ENCODE measurements at regions not wholly inside any gene's neighbourhood (a gene's known extent, or its start where the extent isn't known, plus 50 kb on each side); places are given as distances from the start of the nearest gene placed in this dataset.

DNA sequence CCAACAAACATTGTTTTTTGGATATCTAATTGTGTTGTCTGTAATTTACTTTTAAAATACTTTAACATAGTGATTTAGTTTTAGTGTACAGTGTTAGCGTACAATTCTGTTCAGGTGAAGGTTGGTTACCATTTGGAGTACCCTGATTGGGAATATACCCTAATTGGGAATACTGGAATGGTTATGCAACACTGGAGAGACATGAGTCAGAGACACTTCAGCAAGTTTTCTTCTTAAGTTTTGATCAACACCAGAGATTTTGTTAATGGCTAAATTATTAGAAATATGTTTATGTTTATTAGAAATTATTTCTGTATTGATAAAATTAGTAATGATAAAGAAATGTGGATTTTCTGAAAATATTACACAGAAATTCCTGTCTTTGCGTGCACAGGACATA lies 100.3 kb upstream of the NABP1 start:
- no peak overlapping the region for H3K9ac ChIP-seq (ENCODE audit: low read length in 2 of 2)
- no peak overlapping the region for H3K4me3 ChIP-seq (ENCODE audit: low read length in 2 of 2)
- H3K36me3 ChIP-seq (ENCODE audit: control insufficient read depth in 2 of 2, insufficient read depth in 2 of 2, low read length in 2 of 2): no peaks in the 10 kb centered on the region
- H3K4me1 ChIP-seq (ENCODE audit: control insufficient read depth, insufficient read depth, low read length): no peaks in the 10 kb centered on the region
- H3K27me3 ChIP-seq (ENCODE audit: control insufficient read depth in 1 of 2, insufficient read depth in 2 of 2, low read length in 2 of 2): peaks cover 0 to 2% of the 10 kb centered on the region in 2 donors
- H3K9me3 ChIP-seq (ENCODE audit: control insufficient read depth in 2 of 2, low read length in 2 of 2): no peaks in the 10 kb centered on the region
- H3K27ac ChIP-seq (ENCODE audit: low read length): no peak overlapping the region

DNA sequence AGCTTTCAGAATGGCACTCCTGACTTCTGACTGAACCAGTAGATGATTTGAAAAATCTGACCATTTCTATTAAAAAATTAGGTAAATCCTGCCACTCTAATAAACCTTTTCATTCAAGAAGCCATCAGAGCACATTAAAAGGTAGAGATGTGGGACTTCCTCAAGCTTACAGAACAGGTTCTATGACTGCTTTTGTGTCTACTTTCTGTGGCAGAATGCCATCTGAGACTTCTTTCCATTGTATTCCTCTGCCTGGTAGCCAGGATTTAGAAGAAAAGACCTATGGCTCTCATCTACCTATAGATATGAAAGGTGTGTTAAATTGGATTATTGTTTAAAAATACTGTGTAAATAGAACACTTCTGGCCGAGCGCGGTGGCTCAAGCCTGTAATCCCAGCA lies 99.9 kb upstream of the NABP1 start:
- peaks cover 0 to 2% of the 10 kb centered on the region in 2 donors for H3K27me3 ChIP-seq (ENCODE audit: control insufficient read depth in 1 of 2, insufficient read depth in 2 of 2, low read length in 2 of 2)
- no peaks in the 10 kb centered on the region for H3K4me1 ChIP-seq (ENCODE audit: control insufficient read depth, insufficient read depth, low read length)
- no peak overlapping the region for H3K27ac ChIP-seq (ENCODE audit: low read length)
- H3K36me3 ChIP-seq (ENCODE audit: control insufficient read depth in 2 of 2, insufficient read depth in 2 of 2, low read length in 2 of 2): no peaks in the 10 kb centered on the region
- no peak overlapping the region for H3K9ac ChIP-seq (ENCODE audit: low read length in 2 of 2)
- no peaks in the 10 kb centered on the region for H3K9me3 ChIP-seq (ENCODE audit: control insufficient read depth in 2 of 2, low read length in 2 of 2)
- no peak overlapping the region for H3K4me3 ChIP-seq (ENCODE audit: low read length in 2 of 2)

- Histone ChIP-seq H3K4me3 (ENCODE audit: low read length in 2 of 2) (no peak overlapping the region), H3K9ac (ENCODE audit: low read length in 2 of 2) (no peak overlapping the region), H3K27me3 (ENCODE audit: control insufficient read depth in 1 of 2, insufficient read depth in 2 of 2, low read length in 2 of 2) (no peaks in the 10 kb centered on the region), H3K9me3 (ENCODE audit: control insufficient read depth in 2 of 2, low read length in 2 of 2) (no peaks in the 10 kb centered on the region), H3K27ac (ENCODE audit: low read length) (no peak overlapping the region), H3K4me1 (ENCODE audit: control insufficient read depth, insufficient read depth, low read length) (no peaks in the 10 kb centered on the region), H3K36me3 (ENCODE audit: control insufficient read depth in 2 of 2, insufficient read depth in 2 of 2, low read length in 2 of 2) (no peaks in the 10 kb centered on the region)
These were observed 97.4 kb upstream of the NABP1 start for GRCh38 chr2:191580581-191580980.

- H3K9ac ChIP-seq (ENCODE audit: low read length in 2 of 2): no peak overlapping the region
- H3K9me3 ChIP-seq (ENCODE audit: control insufficient read depth in 2 of 2, low read length in 2 of 2): no peaks in the 10 kb centered on the region
- no peak overlapping the region for H3K4me3 ChIP-seq (ENCODE audit: low read length in 2 of 2)
- no peak overlapping the region for H3K27ac ChIP-seq (ENCODE audit: low read length)
- H3K27me3 ChIP-seq (ENCODE audit: control insufficient read depth in 1 of 2, insufficient read depth in 2 of 2, low read length in 2 of 2): no peaks in the 10 kb centered on the region
- H3K36me3 ChIP-seq (ENCODE audit: control insufficient read depth in 2 of 2, insufficient read depth in 2 of 2, low read length in 2 of 2): no peaks in the 10 kb centered on the region
- H3K4me1 ChIP-seq (ENCODE audit: control insufficient read depth, insufficient read depth, low read length): no peaks in the 10 kb centered on the region
These were observed 96.9 kb upstream of the NABP1 start for GRCh38 chr2:191581003-191581402.

- Histone ChIP-seq H3K27ac (ENCODE audit: low read length) (no peak overlapping the region), H3K4me1 (ENCODE audit: control insufficient read depth, insufficient read depth, low read length) (no peaks in the 10 kb centered on the region), H3K9ac (ENCODE audit: low read length in 2 of 2) (no peak overlapping the region), H3K4me3 (ENCODE audit: low read length in 2 of 2) (no peak overlapping the region), H3K27me3 (ENCODE audit: control insufficient read depth in 1 of 2, insufficient read depth in 2 of 2, low read length in 2 of 2) (no peaks in the 10 kb centered on the region), H3K36me3 (ENCODE audit: control insufficient read depth in 2 of 2, insufficient read depth in 2 of 2, low read length in 2 of 2) (no peaks in the 10 kb centered on the region), H3K9me3 (ENCODE audit: control insufficient read depth in 2 of 2, low read length in 2 of 2) (no peaks in the 10 kb centered on the region)
These were observed 95.6 kb upstream of the NABP1 start for GRCh38 chr2:191582355-191582754.

DNA sequence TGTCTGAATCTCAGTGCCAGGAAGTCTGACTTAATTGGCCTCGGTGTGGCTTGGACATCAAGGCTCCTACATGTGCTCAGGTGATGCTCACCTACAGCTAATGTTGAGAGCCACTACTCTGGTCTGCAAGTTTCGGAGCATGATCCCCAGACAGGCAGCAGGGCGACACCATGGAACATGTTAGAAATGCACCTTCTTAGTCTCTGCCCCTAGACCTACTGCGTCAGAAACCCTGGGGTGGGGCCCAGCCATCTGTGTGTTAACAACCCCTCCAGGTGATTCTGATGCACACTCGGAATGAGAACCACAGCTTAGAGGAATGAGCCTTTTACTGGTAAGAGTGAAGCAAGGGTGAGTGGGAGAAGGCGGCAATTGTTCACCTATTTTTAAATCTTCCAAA lies 86.9 kb upstream of the NABP1 start:
- H3K4me3 ChIP-seq (ENCODE audit: low read length in 2 of 2): no peak overlapping the region
- no peak overlapping the region for H3K27ac ChIP-seq (ENCODE audit: low read length)
- H3K9me3 ChIP-seq (ENCODE audit: control insufficient read depth in 2 of 2, low read length in 2 of 2): peaks cover 2 to 5% of the 10 kb centered on the region in 2 donors
- no peaks in the 10 kb centered on the region for H3K27me3 ChIP-seq (ENCODE audit: control insufficient read depth in 1 of 2, insufficient read depth in 2 of 2, low read length in 2 of 2)
- H3K4me1 ChIP-seq (ENCODE audit: control insufficient read depth, insufficient read depth, low read length): no peaks in the 10 kb centered on the region
- no peaks in the 10 kb centered on the region for H3K36me3 ChIP-seq (ENCODE audit: control insufficient read depth in 2 of 2, insufficient read depth in 2 of 2, low read length in 2 of 2)
- no peak overlapping the region for H3K9ac ChIP-seq (ENCODE audit: low read length in 2 of 2)

DNA sequence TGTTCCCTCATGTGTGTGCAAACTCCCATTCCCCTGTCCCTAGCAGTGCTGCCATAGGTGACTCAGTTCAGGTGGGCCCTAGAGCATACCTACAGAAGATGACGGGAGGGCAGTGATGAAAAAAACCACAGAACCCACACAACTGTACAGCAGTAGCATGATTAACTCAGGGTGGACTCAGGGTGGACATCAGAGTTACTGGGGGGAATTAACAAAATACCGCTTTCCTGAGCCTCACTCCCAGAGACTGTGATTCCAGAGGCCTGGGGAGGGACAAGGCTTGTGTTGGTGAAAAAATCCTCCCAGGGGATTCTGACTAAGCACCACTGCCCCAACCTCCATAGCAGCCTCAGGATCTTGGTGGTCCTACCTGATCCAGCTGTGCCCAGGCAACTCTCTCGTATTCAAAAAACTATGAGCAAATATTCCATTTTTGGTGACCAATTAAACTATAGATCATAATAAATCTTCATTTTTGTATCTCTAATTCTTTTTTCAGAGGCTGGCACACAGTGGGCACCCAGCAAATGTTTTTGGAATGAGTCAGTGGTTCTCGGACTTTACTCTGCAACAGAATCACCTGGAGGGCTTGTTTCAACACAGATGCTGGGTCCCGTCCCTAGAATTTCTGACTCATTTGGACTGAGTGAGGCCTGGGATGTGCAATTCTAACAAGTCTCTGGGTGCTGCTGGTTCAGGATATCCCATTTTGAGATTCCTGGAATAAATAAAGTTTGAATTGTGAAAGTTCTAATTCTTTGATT lies 84.1 kb upstream of the NABP1 start:
- H3K36me3 ChIP-seq (ENCODE audit: control insufficient read depth in 2 of 2, insufficient read depth in 2 of 2, low read length in 2 of 2): no peaks in the 10 kb centered on the region
- H3K27me3 ChIP-seq (ENCODE audit: control insufficient read depth in 1 of 2, insufficient read depth in 2 of 2, low read length in 2 of 2): no peaks in the 10 kb centered on the region
- H3K4me3 ChIP-seq (ENCODE audit: low read length in 2 of 2): no peak overlapping the region
- H3K27ac ChIP-seq (ENCODE audit: low read length): no peak overlapping the region
- no peak overlapping the region for H3K9ac ChIP-seq (ENCODE audit: low read length in 2 of 2)
- peaks cover 2 to 5% of the 10 kb centered on the region in 2 donors for H3K9me3 ChIP-seq (ENCODE audit: control insufficient read depth in 2 of 2, low read length in 2 of 2)
- H3K4me1 ChIP-seq (ENCODE audit: control insufficient read depth, insufficient read depth, low read length): no peaks in the 10 kb centered on the region

DNA sequence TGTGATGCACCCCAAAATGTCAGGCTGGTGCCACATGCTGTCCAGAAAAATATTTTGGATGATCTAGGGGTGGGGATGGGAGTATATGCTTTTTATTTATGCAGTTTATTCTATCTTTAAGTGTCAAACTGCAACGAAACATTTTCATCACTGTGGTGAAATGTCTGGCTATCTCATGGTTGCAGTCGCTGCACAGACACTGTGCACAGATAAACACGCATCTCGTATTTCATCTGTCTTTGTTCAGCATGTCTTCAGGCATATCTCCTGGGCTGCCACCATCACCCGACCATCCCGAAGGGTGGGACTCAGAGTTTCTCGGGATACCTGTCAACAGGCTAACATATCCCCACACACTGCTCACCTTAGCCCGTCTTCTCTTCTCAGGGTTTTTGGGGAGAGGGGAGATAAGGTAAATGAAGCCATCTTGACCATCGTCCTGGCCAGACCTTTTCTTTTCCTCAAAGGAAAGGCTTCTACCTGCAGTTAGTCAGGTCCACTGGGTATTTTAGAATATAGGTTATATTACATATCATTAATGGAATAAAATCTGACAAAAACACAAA lies 80.7 kb upstream of the NABP1 start:
- H3K27me3 ChIP-seq (ENCODE audit: control insufficient read depth in 1 of 2, insufficient read depth in 2 of 2, low read length in 2 of 2): no peaks in the 10 kb centered on the region
- no peak overlapping the region for H3K4me3 ChIP-seq (ENCODE audit: low read length in 2 of 2)
- H3K9me3 ChIP-seq (ENCODE audit: control insufficient read depth in 2 of 2, low read length in 2 of 2): peaks cover 0 to under 1% of the 10 kb centered on the region in 2 donors
- H3K9ac ChIP-seq (ENCODE audit: low read length in 2 of 2): no peak overlapping the region
- H3K4me1 ChIP-seq (ENCODE audit: control insufficient read depth, insufficient read depth, low read length): no peaks in the 10 kb centered on the region
- H3K36me3 ChIP-seq (ENCODE audit: control insufficient read depth in 2 of 2, insufficient read depth in 2 of 2, low read length in 2 of 2): no peaks in the 10 kb centered on the region
- H3K27ac ChIP-seq (ENCODE audit: low read length): no peak overlapping the region

DNA sequence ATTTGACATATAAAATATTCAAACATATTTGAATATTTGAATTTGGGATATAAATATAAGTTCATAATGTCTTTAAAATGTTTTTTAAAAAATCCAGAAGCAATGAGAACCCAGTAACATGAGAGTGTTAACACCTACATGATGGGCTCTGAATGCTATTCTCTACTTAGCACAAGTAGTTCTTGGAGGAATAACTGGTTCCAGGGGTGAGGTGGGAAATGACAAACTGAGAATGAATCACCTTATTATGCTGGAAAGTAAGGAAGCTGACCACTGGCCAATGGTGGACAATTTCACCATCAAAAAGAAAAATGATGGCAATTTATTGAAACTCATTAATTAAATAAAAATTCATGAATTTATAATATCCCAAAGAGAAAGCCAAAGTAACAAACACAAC lies 79.6 kb upstream of the NABP1 start:
- Histone ChIP-seq H3K4me3 (ENCODE audit: low read length in 2 of 2) (no peak overlapping the region), H3K36me3 (ENCODE audit: control insufficient read depth in 2 of 2, insufficient read depth in 2 of 2, low read length in 2 of 2) (no peaks in the 10 kb centered on the region), H3K9me3 (ENCODE audit: control insufficient read depth in 2 of 2, low read length in 2 of 2) (no peaks in the 10 kb centered on the region), H3K27me3 (ENCODE audit: control insufficient read depth in 1 of 2, insufficient read depth in 2 of 2, low read length in 2 of 2) (no peaks in the 10 kb centered on the region), H3K4me1 (ENCODE audit: control insufficient read depth, insufficient read depth, low read length) (no peaks in the 10 kb centered on the region), H3K9ac (ENCODE audit: low read length in 2 of 2) (no peak overlapping the region), H3K27ac (ENCODE audit: low read length) (no peak overlapping the region)

GRCh38 chr2:191601060-191601459 lies 76.9 kb upstream of the NABP1 start:
- Histone ChIP-seq H3K9ac (ENCODE audit: low read length in 2 of 2) (no peak overlapping the region), H3K4me3 (ENCODE audit: low read length in 2 of 2) (no peak overlapping the region), H3K27me3 (ENCODE audit: control insufficient read depth in 1 of 2, insufficient read depth in 2 of 2, low read length in 2 of 2) (no peaks in the 10 kb centered on the region), H3K27ac (ENCODE audit: low read length) (no peak overlapping the region), H3K36me3 (ENCODE audit: control insufficient read depth in 2 of 2, insufficient read depth in 2 of 2, low read length in 2 of 2) (no peaks in the 10 kb centered on the region), H3K9me3 (ENCODE audit: control insufficient read depth in 2 of 2, low read length in 2 of 2) (no peaks in the 10 kb centered on the region), H3K4me1 (ENCODE audit: control insufficient read depth, insufficient read depth, low read length) (no peaks in the 10 kb centered on the region)

GRCh38 chr2:191604154-191604553 lies 73.8 kb upstream of the NABP1 start:
- Histone ChIP-seq H3K9ac (ENCODE audit: low read length in 2 of 2) (no peak overlapping the region), H3K9me3 (ENCODE audit: control insufficient read depth in 2 of 2, low read length in 2 of 2) (no peaks in the 10 kb centered on the region), H3K27ac (ENCODE audit: low read length) (no peak overlapping the region), H3K4me1 (ENCODE audit: control insufficient read depth, insufficient read depth, low read length) (no peaks in the 10 kb centered on the region), H3K27me3 (ENCODE audit: control insufficient read depth in 1 of 2, insufficient read depth in 2 of 2, low read length in 2 of 2) (no peaks in the 10 kb centered on the region), H3K36me3 (ENCODE audit: control insufficient read depth in 2 of 2, insufficient read depth in 2 of 2, low read length in 2 of 2) (no peaks in the 10 kb centered on the region), H3K4me3 (ENCODE audit: low read length in 2 of 2) (no peak overlapping the region)

Data from stomach smooth muscle (tissue), 2 donors.